Stimulated activated CD8-positive, alpha-beta memory T cell treated with anti-CD3 and anti-CD28 coated beads, Interleukin-7, amount 100 ng/mL, for 48 hours (primary cell): ENCODE measurements at regions not wholly inside any gene's neighbourhood (a gene's known extent, or its start where the extent isn't known, plus 50 kb on each side); places are given as distances from the start of the nearest gene placed in this dataset.

ENCODE experiments used
- DNase-seq, 2 donors: peaks; one replicate each; pipeline ENCODE4 v3.0.0-alpha.2; 2020; ENCODE audit warnings: low read depth in 1 of 2; ENCODE audit errors: extremely low read depth in 1 of 2

DNA sequence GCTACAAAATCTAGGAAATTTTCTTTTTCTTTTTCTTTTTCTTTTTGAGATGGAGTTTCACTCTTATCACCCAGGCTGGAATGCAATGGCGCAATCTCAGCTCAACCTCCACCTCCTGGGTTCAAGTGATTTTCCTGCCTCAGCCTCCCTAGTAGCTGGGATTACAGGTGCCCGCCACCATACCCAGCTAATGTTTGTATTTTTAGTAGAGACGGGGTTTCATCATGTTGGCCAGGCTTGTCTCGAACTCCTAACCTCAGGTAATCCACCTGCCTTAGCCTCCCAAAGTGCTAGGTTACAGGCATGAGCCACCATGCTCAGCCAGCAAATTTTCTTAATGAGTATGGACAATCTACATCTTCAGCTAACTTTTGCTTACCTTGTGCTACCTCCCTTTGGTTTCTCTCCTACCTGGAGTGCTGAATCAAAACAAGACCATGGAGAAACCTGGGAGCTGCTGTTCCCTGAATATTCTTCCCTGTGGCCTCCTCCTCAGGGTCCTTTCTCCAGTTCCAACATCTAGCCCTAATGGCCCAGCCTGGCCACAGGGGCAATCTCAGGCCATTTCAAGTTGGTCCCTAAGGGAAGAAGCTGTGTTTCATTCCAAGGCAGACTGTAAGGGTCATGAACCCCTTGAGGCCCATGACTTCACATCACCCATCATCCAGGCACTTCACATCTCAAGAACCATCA is 74.6 kb upstream of the EGLN3 start:
- no peak for DNase-seq

DNA sequence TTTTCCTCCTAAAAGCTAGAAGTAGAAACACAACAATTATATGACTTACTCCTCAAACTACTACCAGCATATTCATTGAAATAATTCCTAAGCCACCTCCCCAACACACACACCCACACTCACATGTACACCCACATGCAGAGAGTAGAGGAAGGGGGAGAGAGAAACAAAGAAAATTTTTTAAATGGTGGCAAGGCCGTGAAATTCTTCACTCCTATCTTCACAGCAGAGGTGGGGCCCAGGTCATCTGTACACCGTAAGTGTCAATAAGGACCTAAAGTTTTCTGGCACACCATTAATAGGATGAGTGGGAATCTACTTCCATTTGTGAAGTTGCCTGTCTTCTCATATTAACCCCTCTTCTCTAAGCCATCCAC is 73.9 kb upstream of the EGLN3 start:
- DNase-seq = no peak

GRCh38 chr14:34023824-34024767 is 73.2 kb upstream of the EGLN3 start:
- DNase-seq = no peak

DNA sequence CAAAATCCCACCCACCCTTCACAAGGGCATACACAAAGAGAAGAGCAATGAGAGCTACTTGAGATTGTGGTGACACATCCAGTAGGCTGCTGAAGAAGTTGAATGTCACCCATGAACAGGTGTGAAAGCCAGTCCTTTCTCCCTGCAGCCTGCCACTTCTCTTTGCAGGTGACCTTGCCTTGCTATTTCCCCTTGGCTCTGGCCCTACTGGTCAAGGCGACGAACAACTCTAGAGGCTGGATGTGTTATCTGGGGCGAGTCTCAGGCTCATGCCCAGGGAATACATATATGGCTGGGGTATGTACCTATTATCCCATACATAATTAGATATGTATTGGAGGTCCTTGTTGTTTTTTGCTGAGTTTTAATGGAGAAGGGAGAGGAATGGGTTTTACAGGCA is 70.2 kb upstream of the EGLN3 start:
- no peak for DNase-seq

DNA sequence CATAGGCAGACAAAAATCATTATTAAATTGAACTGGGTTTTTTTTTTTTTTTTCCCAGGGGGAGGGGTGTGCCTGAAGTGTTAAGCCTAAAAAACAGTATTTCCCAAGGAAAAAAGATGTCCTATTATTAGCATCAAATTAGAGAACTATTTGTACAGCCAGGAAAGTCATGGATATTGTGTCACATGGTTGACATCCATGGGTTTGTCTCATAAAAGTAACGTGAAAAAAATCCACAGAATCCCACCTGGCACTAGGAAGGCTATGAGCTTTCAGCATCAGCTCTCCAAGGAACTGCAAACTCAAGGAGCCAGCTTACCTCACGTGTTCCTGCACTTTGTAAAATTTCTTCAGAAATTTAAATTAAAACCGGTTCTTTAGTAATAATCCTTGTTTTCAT is 69.1 kb upstream of the EGLN3 start:
- no peak for DNase-seq

DNA sequence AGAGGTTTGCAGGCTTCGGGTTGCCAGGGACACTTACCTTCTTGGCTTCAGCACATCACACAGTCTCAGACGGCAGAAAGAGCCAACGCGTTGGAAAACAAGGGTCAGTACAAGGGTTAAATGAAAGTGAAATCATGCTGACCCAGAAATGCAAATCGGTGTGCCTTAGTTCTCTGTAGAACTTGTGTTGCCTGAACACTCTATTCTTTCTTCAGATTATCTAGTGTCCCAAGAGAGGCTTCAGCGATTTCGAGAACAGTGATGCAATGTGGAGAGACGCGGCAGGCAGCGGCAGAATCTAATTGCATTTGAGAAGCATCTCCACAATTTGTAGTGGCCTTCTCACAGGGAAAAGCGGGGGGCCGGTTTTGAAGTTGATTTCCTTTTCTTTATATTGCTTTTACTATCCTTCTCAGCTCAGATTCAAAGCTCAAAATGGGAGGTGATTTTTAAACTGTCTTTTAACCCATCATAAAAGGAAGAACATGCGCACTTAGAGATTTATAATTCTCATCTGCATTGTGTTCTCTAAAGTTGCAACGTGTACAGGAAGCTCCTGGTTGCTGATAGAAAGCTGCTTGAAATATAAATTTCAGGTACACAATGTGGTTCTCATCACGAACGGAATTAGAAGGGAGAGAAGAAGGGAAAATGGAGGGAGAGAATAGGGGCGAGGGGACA is 67.8 kb upstream of the EGLN3 start:
- no peak for DNase-seq

- DNase-seq = no peak
Observed at GRCh38 chr14:34018125-34018524, 67.3 kb upstream of the EGLN3 start.

GRCh38 chr14:34015383-34015782 is 64.5 kb upstream of the EGLN3 start:
- no peak for DNase-seq

GRCh38 chr14:34014936-34015335 is 64.1 kb upstream of the EGLN3 start:
- DNase-seq = no peak

GRCh38 chr14:34013721-34014060 is 62.8 kb upstream of the EGLN3 start:
- no peak for DNase-seq

DNA sequence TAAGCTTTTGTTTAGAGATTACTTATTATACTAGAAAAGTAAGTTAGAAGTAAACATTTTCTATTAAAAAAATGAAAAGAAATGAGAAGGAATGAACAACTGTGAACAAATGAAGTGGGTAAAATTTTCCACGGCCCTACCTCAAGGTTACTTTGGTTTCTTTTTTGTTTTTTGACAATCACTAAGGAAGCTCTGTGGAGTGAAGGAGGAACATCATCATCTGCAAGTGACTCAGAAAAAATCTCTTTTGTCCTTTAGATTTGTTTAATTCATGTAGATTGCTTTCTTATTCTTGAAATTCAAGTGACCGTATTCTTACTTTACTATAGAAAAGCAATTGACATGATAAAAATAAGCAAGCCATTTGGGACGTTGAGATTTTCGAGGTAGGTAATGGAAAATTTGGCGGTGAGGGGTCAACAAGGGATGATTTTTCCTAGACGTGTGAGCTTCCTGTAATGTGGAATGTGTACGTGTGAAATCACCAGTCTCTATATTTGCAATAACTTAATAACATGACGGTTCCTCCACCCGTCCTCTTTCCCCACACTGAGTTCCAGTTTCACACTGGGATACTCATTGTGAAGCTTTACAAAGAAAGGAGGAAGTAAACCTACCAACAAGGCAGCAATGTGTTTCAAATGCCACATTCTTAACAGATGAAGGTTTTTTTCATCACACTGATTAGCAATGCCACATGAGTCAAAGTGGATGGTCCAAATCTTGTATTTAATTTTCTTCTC is 62.3 kb upstream of the EGLN3 start:
- DNase-seq = no peak

DNA sequence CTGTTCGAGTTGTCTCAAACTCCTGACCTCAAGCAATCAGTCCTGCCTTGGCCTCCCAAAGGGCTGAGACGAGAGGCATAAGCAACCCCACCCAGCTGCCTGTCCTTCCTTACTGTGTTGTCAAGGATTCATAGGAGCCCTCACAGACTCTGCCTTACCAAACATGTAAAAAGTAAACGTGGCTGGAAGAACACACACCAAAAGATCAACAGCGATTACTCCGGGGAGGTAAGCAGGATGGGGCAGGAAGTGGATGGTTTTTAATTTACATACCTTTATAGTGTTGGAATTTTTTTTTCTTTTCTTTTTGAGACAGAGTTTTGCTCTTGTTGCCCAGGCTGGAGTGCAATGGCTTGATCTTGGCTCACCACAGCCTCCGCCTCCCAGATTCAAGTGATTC is 61.5 kb upstream of the EGLN3 start:
- DNase-seq = no peak

DNA sequence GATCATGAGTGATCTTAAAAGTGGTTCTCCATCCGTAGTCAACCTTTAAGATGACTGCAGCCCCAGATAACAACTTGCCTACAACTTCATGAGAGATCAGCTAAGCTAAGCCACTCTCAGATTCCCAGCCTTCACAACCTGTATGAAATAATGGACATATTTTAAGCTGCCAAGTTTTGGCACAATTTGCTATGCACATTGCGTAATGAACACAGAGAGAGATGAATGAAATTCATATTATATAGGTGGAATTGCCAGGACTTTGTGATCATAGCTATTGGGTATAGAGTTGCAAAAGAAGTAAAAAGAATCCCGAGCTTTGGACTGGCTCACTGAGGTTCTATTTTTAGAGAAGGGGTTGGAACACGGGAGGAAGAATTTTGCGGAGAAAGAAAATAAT is 59.1 kb upstream of the EGLN3 start:
- no peak for DNase-seq

- no peak for DNase-seq
Observed at GRCh38 chr14:34007902-34008301, 57.0 kb upstream of the EGLN3 start.

DNA sequence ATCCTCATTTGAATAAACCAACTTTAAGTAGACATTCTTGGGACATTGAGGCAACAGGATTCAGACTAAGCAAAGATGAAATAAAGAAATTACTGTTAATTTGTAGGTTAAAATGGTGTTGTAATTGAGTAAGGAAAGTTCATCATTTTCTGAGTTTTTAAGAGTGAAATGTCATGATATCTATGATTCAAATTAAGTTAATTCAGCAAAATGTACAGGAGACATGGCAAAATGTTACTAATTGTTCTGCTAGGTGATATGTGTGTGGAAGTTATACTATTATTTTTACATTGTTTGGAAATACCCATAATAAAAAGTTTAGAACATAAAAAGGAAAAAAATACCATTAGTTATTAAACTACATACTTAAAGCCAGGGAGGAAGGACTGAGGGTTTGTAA is 55.0 kb upstream of the EGLN3 start:
- DNase-seq = no peak

DNA sequence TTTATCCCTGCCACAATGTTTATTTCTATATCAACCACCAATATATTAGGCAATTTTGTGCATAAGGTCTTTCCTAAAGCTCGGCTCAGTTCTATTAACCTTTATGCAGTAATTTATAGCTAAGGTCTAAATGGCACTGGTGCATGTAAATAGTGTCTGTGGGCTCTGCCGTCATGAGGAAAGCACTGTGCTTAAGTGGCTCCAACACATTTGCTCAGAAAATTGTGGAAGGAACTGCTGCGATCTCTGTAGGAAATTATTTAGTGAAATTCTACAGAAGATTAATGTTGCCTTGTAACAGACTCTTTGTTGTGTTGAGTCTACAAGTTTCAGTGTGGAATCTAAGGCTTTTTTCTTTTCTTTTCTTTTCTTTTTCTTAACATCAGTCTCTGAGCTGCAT is 54.0 kb upstream of the EGLN3 start:
- no peak for DNase-seq

DNA sequence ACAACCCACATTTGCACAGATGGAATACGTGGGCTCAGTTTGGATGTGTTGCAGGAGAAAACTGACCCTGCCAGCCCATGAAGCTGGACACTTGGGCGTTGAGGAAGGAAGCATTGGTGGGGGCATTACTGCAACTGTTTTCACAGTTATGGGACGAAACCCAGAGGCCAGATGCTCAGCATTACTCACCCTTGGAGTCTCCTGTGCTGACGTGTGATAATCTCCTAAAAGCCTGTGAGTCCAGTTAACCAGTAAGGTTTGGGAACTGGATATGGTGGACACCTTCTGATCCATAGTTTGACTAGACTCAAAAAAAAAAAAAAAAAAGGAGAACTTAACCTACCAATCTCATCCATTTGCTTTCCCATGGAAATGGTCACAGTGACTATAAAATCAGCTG is 52.8 kb upstream of the EGLN3 start:
- no peak for DNase-seq

DNA sequence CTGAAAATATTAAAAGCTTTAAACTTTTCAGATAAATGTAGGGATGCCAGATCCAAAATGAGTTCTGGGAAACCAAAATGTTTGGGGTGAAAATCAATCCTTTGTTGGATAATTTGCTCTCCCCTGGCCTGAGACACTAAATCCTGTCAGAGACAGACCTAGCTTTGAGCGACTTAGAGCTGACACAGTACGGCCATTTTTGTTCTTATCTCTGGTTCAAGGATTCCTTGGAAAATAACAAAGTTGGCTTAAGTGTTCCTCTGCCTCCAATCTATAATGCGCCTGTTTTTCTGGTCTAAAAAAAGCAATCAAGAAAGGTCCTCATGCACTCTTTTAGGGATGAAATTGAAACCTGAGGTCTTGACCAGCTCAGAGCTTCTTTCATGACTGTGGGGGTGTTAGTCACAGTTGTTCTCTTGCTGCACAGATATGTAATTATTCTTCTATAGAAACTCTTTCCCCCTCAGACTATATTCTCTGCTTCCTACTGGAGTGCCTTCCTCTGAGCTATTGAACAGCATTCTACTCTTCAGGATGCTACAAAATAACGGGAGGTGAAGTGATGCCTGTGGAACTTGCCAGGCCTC is 52.3 kb upstream of the EGLN3 start:
- DNase-seq = no peak
